Peyer's patch (tissue), 4 donors: ENCODE measurements at regions not wholly inside any gene's neighbourhood (a gene's known extent, or its start where the extent isn't known, plus 50 kb on each side); places are given as distances from the start of the nearest gene placed in this dataset.

Experiments
- CTCF ChIP-seq, 6 experiments: fragments of 450-650 bp in 4 of 6; fragments of 200-600 bp in 2 of 6; sonication (generic) in 1 of 6; IDR thresholded peaks; one replicate each; pipeline ENCODE4 v1.5.1; 2017 to 2019; ENCODE audit warnings: antibody characterized with exemption in 6 of 6, mild to moderate bottlenecking in 3 of 6, moderate library complexity in 1 of 6
- POLR2A ChIP-seq, 2 donors: fragments of 450-650 bp; IDR thresholded peaks; one replicate each; pipeline ENCODE4 v1.5.1; 2017; ENCODE audit warnings: antibody characterized with exemption in 2 of 2, mild to moderate bottlenecking in 2 of 2, moderate library complexity in 2 of 2

- TF ChIP-seq CTCF (IDR thresholded peaks at IDR 0.05) (no peak), POLR2A (IDR thresholded peaks at IDR 0.05) (no peak)
Measured at GRCh38 chr4:43943998-43944397, 504.6 kb downstream of the KCTD8 start.
